Thyroid gland (tissue), 4 donors: ENCODE measurements at regions not wholly inside any gene's neighbourhood (a gene's known extent, or its start where the extent isn't known, plus 50 kb on each side); places are given as distances from the start of the nearest gene placed in this dataset.
"Not testable (repeated sequence)": the region's sequence is repeated elsewhere in the genome, so short reads cannot be mapped to it uniquely, and the experiment has no call there.

Source experiments
- CTCF ChIP-seq, 6 experiments: fragments of 200-600 bp in 3 of 6; fragments of 450-650 bp in 3 of 6; sonication (generic) in 3 of 6; IDR thresholded peaks; one replicate each; pipeline ENCODE4 v1.5.1; 2016 to 2019; ENCODE audit warnings: antibody characterized with exemption in 6 of 6, mild to moderate bottlenecking in 2 of 6, inconsistent platforms in 1 of 6, moderate library complexity in 1 of 6
- POLR2A ChIP-seq, 2 donors: fragments of 450-650 bp; IDR thresholded peaks; one replicate each; pipeline ENCODE4 v1.6.1; 2017; ENCODE audit warnings: antibody characterized with exemption in 2 of 2, mild to moderate bottlenecking in 2 of 2, moderate library complexity in 1 of 2

- TF ChIP-seq CTCF, POLR2A (IDR thresholded peaks at IDR 0.05): not testable (repeated sequence)
Measured at GRCh38 chr3:4086662-4087061, 216.5 kb upstream of the SETMAR start.
